ENCODE measurements at regions not wholly inside any gene's neighbourhood (a gene's known extent, or its start where the extent isn't known, plus 50 kb on each side); places are given as distances from the start of the nearest gene placed in this dataset.

- Histone ChIP-seq H3K4me3 (ENCODE audit: insufficient read depth in 1 of 2, low read depth in 1 of 2, low read length in 2 of 2) (no peak overlapping the region), H3K4ac (ENCODE audit: low read depth in 1 of 2, low read length in 2 of 2) (no peak overlapping the region), H3K18ac (ENCODE audit: low read depth in 1 of 2, low read length in 2 of 2) (no peak overlapping the region), H2AFZ (ENCODE audit: low read depth, low read length) (no peak overlapping the region), H2BK120ac (ENCODE audit: low read depth, low read length) (no peak overlapping the region), H2BK15ac (ENCODE audit: low read depth, poor library complexity, severe bottlenecking) (no peak overlapping the region), H3K9me3 (ENCODE audit: control insufficient read depth, low read length) (peaks cover 7% of the 10 kb centered on the region), H3K23ac (ENCODE audit: low read length in 2 of 2) (no peak overlapping the region), H3K79me1 (replicated peaks; ENCODE audit: low read length, poor library complexity, severe bottlenecking) (no peaks in the 10 kb centered on the region), H3K14ac (ENCODE audit: low read length in 2 of 2) (no peak overlapping the region), H4K8ac (ENCODE audit: low read length) (no peak overlapping the region), H3K4me1 (ENCODE audit: control insufficient read depth, insufficient read depth, low read depth, low read length) (no peaks in the 10 kb centered on the region), H3K9ac (ENCODE audit: low read length) (no peak overlapping the region), H2AK5ac (ENCODE audit: low read length, severe bottlenecking) (no peak overlapping the region), H2BK5ac (ENCODE audit: low read depth, low read length, poor library complexity, severe bottlenecking) (no peak overlapping the region), H2BK12ac (ENCODE audit: low read length in 2 of 2) (no peak overlapping the region), H3K36me3 (ENCODE audit: control insufficient read depth in 1 of 2, insufficient read depth in 2 of 2, low read depth in 1 of 2, low read length in 2 of 2) (no peaks in the 10 kb centered on the region), H3K27ac (ENCODE audit: low read length, poor library complexity, severe bottlenecking) (no peak overlapping the region), H3K4me2 (ENCODE audit: low read length, poor library complexity, severe bottlenecking) (no peak overlapping the region), H3K27me3 (ENCODE audit: control insufficient read depth in 1 of 2, insufficient read depth in 1 of 2, low read length in 2 of 2) (no peaks in the 10 kb centered on the region), H4K91ac (ENCODE audit: low read length) (no peak overlapping the region)
- WGBS: no CpG with 5 or more reads among the region's 1 CpG
- DNase-seq: no peak
These were observed 427.4 kb upstream of the GYPC start for GRCh38 chr2:126228531-126228930.

- Histone ChIP-seq H3K4me3 (ENCODE audit: insufficient read depth in 1 of 2, low read depth in 1 of 2, low read length in 2 of 2) (no peak overlapping the region), H2BK120ac (ENCODE audit: low read depth, low read length) (no peak overlapping the region), H3K18ac (ENCODE audit: low read depth in 1 of 2, low read length in 2 of 2) (no peak overlapping the region), H3K14ac (ENCODE audit: low read length in 2 of 2) (no peak overlapping the region), H4K8ac (ENCODE audit: low read length) (no peak overlapping the region), H3K4me2 (ENCODE audit: low read length, poor library complexity, severe bottlenecking) (no peak overlapping the region), H3K9me3 (ENCODE audit: control insufficient read depth, low read length) (no peaks in the 10 kb centered on the region), H3K23ac (ENCODE audit: low read length in 2 of 2) (no peak overlapping the region), H3K27me3 (ENCODE audit: control insufficient read depth in 1 of 2, insufficient read depth in 1 of 2, low read length in 2 of 2) (no peaks in the 10 kb centered on the region), H2BK5ac (ENCODE audit: low read depth, low read length, poor library complexity, severe bottlenecking) (no peak overlapping the region), H2BK15ac (ENCODE audit: low read depth, poor library complexity, severe bottlenecking) (no peak overlapping the region), H3K9ac (ENCODE audit: low read length) (no peak overlapping the region), H4K91ac (ENCODE audit: low read length) (no peak overlapping the region), H2BK12ac (ENCODE audit: low read length in 2 of 2) (no peak overlapping the region), H3K4me1 (ENCODE audit: control insufficient read depth, insufficient read depth, low read depth, low read length) (no peaks in the 10 kb centered on the region), H3K79me1 (replicated peaks; ENCODE audit: low read length, poor library complexity, severe bottlenecking) (no peaks in the 10 kb centered on the region), H2AFZ (ENCODE audit: low read depth, low read length) (peak overlapping the region; percentile 49), H2AK5ac (ENCODE audit: low read length, severe bottlenecking) (no peak overlapping the region), H3K27ac (ENCODE audit: low read length, poor library complexity, severe bottlenecking) (no peak overlapping the region), H3K4ac (ENCODE audit: low read depth in 1 of 2, low read length in 2 of 2) (no peak overlapping the region), H3K36me3 (ENCODE audit: control insufficient read depth in 1 of 2, insufficient read depth in 2 of 2, low read depth in 1 of 2, low read length in 2 of 2) (no peaks in the 10 kb centered on the region)
- 100% methylated on average over 1 of the region's 5 CpGs for WGBS
- no peak for DNase-seq
These were observed 417.7 kb upstream of the GYPC start for GRCh38 chr2:126238251-126238650.

DNA sequence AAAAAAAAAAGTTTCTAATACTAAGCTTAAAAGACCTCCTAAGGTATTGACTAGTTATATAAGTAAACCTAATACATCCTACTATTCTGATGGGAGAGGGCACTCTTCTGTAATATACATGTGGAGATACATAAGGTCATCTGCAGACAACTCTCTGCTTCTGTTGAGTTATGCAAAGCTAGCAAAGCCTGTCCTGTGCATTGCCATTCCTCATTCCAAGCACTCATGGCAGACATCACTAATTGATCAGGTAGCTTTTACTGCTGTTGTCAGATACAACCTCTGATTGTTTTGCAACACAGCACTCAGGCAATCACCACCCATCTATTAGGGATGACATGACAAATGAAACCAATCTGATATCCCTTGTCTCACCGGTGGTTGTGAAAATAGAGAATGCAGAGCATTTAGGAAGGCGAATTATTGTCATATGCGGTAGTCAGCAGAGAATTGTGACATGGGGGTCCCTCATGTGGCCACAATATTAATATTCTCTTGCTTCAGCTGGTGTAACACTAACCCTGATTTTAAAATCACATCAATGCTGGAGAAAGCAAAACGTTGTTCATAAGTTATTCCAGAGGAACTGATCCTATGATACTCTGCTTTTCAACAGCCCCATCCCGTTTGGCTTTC, 416.5 kb upstream of the GYPC start:
- Histone ChIP-seq H3K9ac (ENCODE audit: low read length) (no peak overlapping the region), H3K79me1 (replicated peaks; ENCODE audit: low read length, poor library complexity, severe bottlenecking) (no peaks in the 10 kb centered on the region), H3K4me3 (ENCODE audit: insufficient read depth in 1 of 2, low read depth in 1 of 2, low read length in 2 of 2) (no peak overlapping the region), H2BK15ac (ENCODE audit: low read depth, poor library complexity, severe bottlenecking) (no peak overlapping the region), H2BK5ac (ENCODE audit: low read depth, low read length, poor library complexity, severe bottlenecking) (no peak overlapping the region), H3K9me3 (ENCODE audit: control insufficient read depth, low read length) (no peaks in the 10 kb centered on the region), H3K4me1 (ENCODE audit: control insufficient read depth, insufficient read depth, low read depth, low read length) (no peaks in the 10 kb centered on the region), H2BK120ac (ENCODE audit: low read depth, low read length) (no peak overlapping the region), H2BK12ac (ENCODE audit: low read length in 2 of 2) (no peak overlapping the region), H3K4me2 (ENCODE audit: low read length, poor library complexity, severe bottlenecking) (no peak overlapping the region), H3K14ac (ENCODE audit: low read length in 2 of 2) (no peak overlapping the region), H2AK5ac (ENCODE audit: low read length, severe bottlenecking) (no peak overlapping the region), H3K36me3 (ENCODE audit: control insufficient read depth in 1 of 2, insufficient read depth in 2 of 2, low read depth in 1 of 2, low read length in 2 of 2) (no peaks in the 10 kb centered on the region), H4K91ac (ENCODE audit: low read length) (no peak overlapping the region), H3K4ac (ENCODE audit: low read depth in 1 of 2, low read length in 2 of 2) (no peak overlapping the region), H4K8ac (ENCODE audit: low read length) (no peak overlapping the region), H2AFZ (ENCODE audit: low read depth, low read length) (no peak overlapping the region), H3K27me3 (ENCODE audit: control insufficient read depth in 1 of 2, insufficient read depth in 1 of 2, low read length in 2 of 2) (peaks cover 0 to 5% of the 10 kb centered on the region in 2 experiments), H3K23ac (ENCODE audit: low read length in 2 of 2) (no peak overlapping the region), H3K27ac (ENCODE audit: low read length, poor library complexity, severe bottlenecking) (no peak overlapping the region), H3K18ac (ENCODE audit: low read depth in 1 of 2, low read length in 2 of 2) (no peak overlapping the region)
- WGBS: 76% methylated on average over 5 of the region's 5 CpGs
- no peak for DNase-seq

DNA sequence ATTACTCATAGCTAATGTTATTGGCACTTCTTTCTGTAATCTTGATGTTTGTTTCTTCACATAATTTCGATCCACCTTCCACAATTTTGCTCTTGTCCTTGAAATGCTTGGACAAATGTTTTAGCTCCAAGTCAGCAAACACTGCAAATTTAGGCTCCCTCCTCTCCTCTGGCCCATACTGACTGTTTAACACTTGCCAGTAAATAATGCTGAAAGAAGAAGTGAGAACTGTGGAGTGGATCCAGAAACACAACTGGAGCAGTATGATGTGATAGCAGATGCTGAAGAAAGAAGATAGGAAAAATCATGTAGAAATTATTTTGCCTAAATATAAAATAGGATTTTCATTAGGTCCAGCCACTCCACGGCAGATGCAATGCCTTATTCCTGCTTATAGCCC, 415.0 kb upstream of the GYPC start:
- H2BK5ac ChIP-seq (ENCODE audit: low read depth, low read length, poor library complexity, severe bottlenecking): no peak overlapping the region
- H3K9me3 ChIP-seq (ENCODE audit: control insufficient read depth, low read length): no peaks in the 10 kb centered on the region
- H3K4me1 ChIP-seq (ENCODE audit: control insufficient read depth, insufficient read depth, low read depth, low read length): no peaks in the 10 kb centered on the region
- H3K27ac ChIP-seq (ENCODE audit: low read length, poor library complexity, severe bottlenecking): no peak overlapping the region
- no peak overlapping the region for H2AK5ac ChIP-seq (ENCODE audit: low read length, severe bottlenecking)
- H3K14ac ChIP-seq (ENCODE audit: low read length in 2 of 2): no peak overlapping the region
- peaks cover 0 to 9% of the 10 kb centered on the region in 2 experiments for H3K27me3 ChIP-seq (ENCODE audit: control insufficient read depth in 1 of 2, insufficient read depth in 1 of 2, low read length in 2 of 2)
- H3K4me2 ChIP-seq (ENCODE audit: low read length, poor library complexity, severe bottlenecking): no peak overlapping the region
- H3K18ac ChIP-seq (ENCODE audit: low read depth in 1 of 2, low read length in 2 of 2): no peak overlapping the region
- no peak for DNase-seq
- no peaks in the 10 kb centered on the region for H3K36me3 ChIP-seq (ENCODE audit: control insufficient read depth in 1 of 2, insufficient read depth in 2 of 2, low read depth in 1 of 2, low read length in 2 of 2)
- no peak overlapping the region for H3K4ac ChIP-seq (ENCODE audit: low read depth in 1 of 2, low read length in 2 of 2)
- no peaks in the 10 kb centered on the region for H3K79me1 ChIP-seq (replicated peaks; ENCODE audit: low read length, poor library complexity, severe bottlenecking)
- H2BK120ac ChIP-seq (ENCODE audit: low read depth, low read length): no peak overlapping the region
- H2BK15ac ChIP-seq (ENCODE audit: low read depth, poor library complexity, severe bottlenecking): no peak overlapping the region
- H2AFZ ChIP-seq (ENCODE audit: low read depth, low read length): no peak overlapping the region
- no peak overlapping the region for H3K4me3 ChIP-seq (ENCODE audit: insufficient read depth in 1 of 2, low read depth in 1 of 2, low read length in 2 of 2)
- H3K9ac ChIP-seq (ENCODE audit: low read length): no peak overlapping the region
- no peak overlapping the region for H3K23ac ChIP-seq (ENCODE audit: low read length in 2 of 2)
- H4K91ac ChIP-seq (ENCODE audit: low read length): no peak overlapping the region
- H4K8ac ChIP-seq (ENCODE audit: low read length): no peak overlapping the region
- 82% methylated on average over 2 of the region's 2 CpGs for WGBS
- no peak overlapping the region for H2BK12ac ChIP-seq (ENCODE audit: low read length in 2 of 2)
